Hepatocyte (in vitro differentiated cells): ENCODE measurements at regions not wholly inside any gene's neighbourhood (a gene's known extent, or its start where the extent isn't known, plus 50 kb on each side); places are given as distances from the start of the nearest gene placed in this dataset.

Source experiments
- CTCF ChIP-seq: fragments of 200-600 bp; sonication (generic); IDR thresholded peaks from 2 replicates; pipeline ENCODE4 v1.5.1; 2016; ENCODE audit warnings: antibody characterized with exemption, mild to moderate bottlenecking; ENCODE audit not compliant: poor library complexity
- EZH2 ChIP-seq: fragments of 200-600 bp; sonication (generic); IDR thresholded peaks from 2 replicates; pipeline ENCODE4 v1.6.1; 2016; ENCODE audit warnings: antibody characterized with exemption, mild to moderate bottlenecking, borderline replicate concordance
- EZH2phosphoT487 ChIP-seq: fragments of 200-600 bp; sonication (generic); IDR thresholded peaks from one replicate; pipeline ENCODE4 v1.6.1; 2018; ENCODE audit warnings: antibody characterized with exemption, mild to moderate bottlenecking, low read depth, moderate library complexity; ENCODE audit not compliant: unreplicated experiment, severe bottlenecking

- no peak for TF ChIP-seq EZH2
- no peak for TF ChIP-seq EZH2phosphoT487
- peak; percentile 35 for TF ChIP-seq CTCF
Measured at GRCh38 chrX:138034136-138034535, 468.2 kb downstream of the ZIC3 start.
